Right lobe of liver (tissue), 6 donors: ENCODE measurements at regions not wholly inside any gene's neighbourhood (a gene's known extent, or its start where the extent isn't known, plus 50 kb on each side); places are given as distances from the start of the nearest gene placed in this dataset.

Experiments
- ATAC-seq, 4 donors: fragments of 200-7000 bp; cut with Tn5 transposase; one replicate each; pipeline ENCODE4 v1.9.1; 2020; ENCODE audit warnings: mild to moderate bottlenecking in 4 of 4, moderate library complexity in 4 of 4
- DNase-seq, 3 donors: peaks; one replicate each; pipeline ENCODE4 v3.0.0-alpha.2; 2020
- H3K27ac ChIP-seq, 3 donors: fragments of 200-600 bp; one replicate each; pipeline ENCODE4 v1.8.0; 2022
- H3K27me3 ChIP-seq, 2 donors: fragments of 200-600 bp; one replicate each; pipeline ENCODE4 v1.8.0; 2022
- H3K36me3 ChIP-seq, 4 donors: fragments of 200-600 bp; sonication (generic) in 1 of 4; one replicate each; pipeline versions ENCODE4 v1.5.1 to v1.8.0; 2017 to 2022; ENCODE audit warnings: control low read depth in 1 of 4
- H3K4me1 ChIP-seq, 4 donors: fragments of 200-600 bp; sonication (generic) in 1 of 4; one replicate each; pipeline versions ENCODE4 v1.5.1 to v1.8.0; 2017 to 2022; ENCODE audit warnings: control low read depth in 1 of 4
- H3K4me3 ChIP-seq, 3 donors: fragments of 200-600 bp; one replicate each; pipeline ENCODE4 v1.8.0; 2022
- H3K9me3 ChIP-seq, 4 donors: fragments of 200-600 bp; sonication (generic) in 1 of 4; one replicate each; pipeline versions ENCODE4 v1.5.1 to v1.8.0; 2017 to 2022; ENCODE audit warnings: control low read depth in 1 of 4
- CTCF ChIP-seq, 4 donors: fragments of 200-600 bp in 3 of 4; fragments of 450-650 bp in 1 of 4; IDR thresholded peaks; one replicate each; pipeline versions ENCODE4 v1.5.1 to v1.8.0; 2016 to 2022; ENCODE audit warnings: antibody characterized with exemption in 4 of 4, mild to moderate bottlenecking in 2 of 4
- POLR2A ChIP-seq: fragments of 450-650 bp; IDR thresholded peaks from one replicate; pipeline ENCODE4 v1.6.1; 2017; ENCODE audit warnings: antibody characterized with exemption, mild to moderate bottlenecking
- WGBS: methylation state at CpG from one replicate; pipeline ENCODE4 v1.1.6; 2018; ENCODE audit warnings: low coverage, low lambda C conversion rate; ENCODE audit not compliant: insufficient coverage; ENCODE audit errors: missing lambda C conversion rate; 5-methylcytosine and 5-hydroxymethylcytosine counted together
- intact Hi-C, 2 donors: fragments of 100-400 bp; cut with DNase I; formaldehyde crosslinking; loops; one replicate each; pipeline versions ENCODE4 v1.11.2 to v1.14.1; 2022
- donor health status: DM: no; HTN: yes; CAD: no.
- donor health status: DM: no; HTN: no; CAD: no.
- donor health status: DM: no; HTN: no; CAD: no.
- donor health status: DM: no; HTN: yes; CAD: no.
- donor health status: DM: no; HTN: yes; CAD: no.

- no peak for DNase-seq
- no peaks in the 10 kb centered on the region for H3K27me3 ChIP-seq
- H3K27ac ChIP-seq = no peak overlapping the region
- 89% methylated on average over 10 of the region's 13 CpGs for WGBS
- no peak for ATAC-seq
- no peaks in the 10 kb centered on the region for H3K9me3 ChIP-seq
- H3K36me3 ChIP-seq = no peaks in the 10 kb centered on the region
- no peak for TF ChIP-seq POLR2A
- TF ChIP-seq CTCF (IDR thresholded peaks at IDR 0.05) = no peak
- H3K4me3 ChIP-seq = no peak overlapping the region
- no peaks in the 10 kb centered on the region for H3K4me1 ChIP-seq
- intact Hi-C loops = loop anchor here in 1 of 2 donors (10.0 kb wide), 1 partner anchor 373 kb away; no protein-coding TSS in a partner anchor
Measured at GRCh38 chr6:166771701-166772100, 144.7 kb upstream of the RPS6KA2 start.

- Histone ChIP-seq H3K36me3 (no peaks in the 10 kb centered on the region), H3K4me1 (no peaks in the 10 kb centered on the region), H3K27ac (no peak overlapping the region), H3K27me3 (no peaks in the 10 kb centered on the region), H3K9me3 (no peaks in the 10 kb centered on the region), H3K4me3 (no peak overlapping the region)
- TF ChIP-seq CTCF (IDR thresholded peaks at IDR 0.05) = no peak
- TF ChIP-seq POLR2A = no peak
- intact Hi-C loops = loop anchor here in 1 of 2 donors (10.0 kb wide), 1 partner anchor 374 kb away; no protein-coding TSS in a partner anchor
- ATAC-seq = no peak
- no peak for DNase-seq
- 76% methylated on average over 19 of the region's 19 CpGs for WGBS
Measured at GRCh38 chr6:166770216-166771116, 143.4 kb upstream of the RPS6KA2 start.

- intact Hi-C loops = loop anchor here in 1 of 2 donors (10.0 kb wide), 1 partner anchor 375 kb away; no protein-coding TSS in a partner anchor
- H3K36me3 ChIP-seq = no peaks in the 10 kb centered on the region
- no peaks in the 10 kb centered on the region for H3K4me1 ChIP-seq
- no peaks in the 10 kb centered on the region for H3K27me3 ChIP-seq
- no peak overlapping the region for H3K4me3 ChIP-seq
- no peaks in the 10 kb centered on the region for H3K9me3 ChIP-seq
- TF ChIP-seq CTCF (IDR thresholded peaks at IDR 0.05) = no peak
- no peak for TF ChIP-seq POLR2A
- no peak for DNase-seq
- WGBS = 100% methylated on average over 2 of the region's 7 CpGs
- no peak overlapping the region for H3K27ac ChIP-seq
- ATAC-seq = no peak
Measured at GRCh38 chr6:166769648-166770047, 142.6 kb upstream of the RPS6KA2 start.

GRCh38 chr6:166768761-166769160 is 141.7 kb upstream of the RPS6KA2 start:
- Histone ChIP-seq H3K4me3 (no peak overlapping the region), H3K4me1 (no peaks in the 10 kb centered on the region), H3K9me3 (no peaks in the 10 kb centered on the region), H3K27me3 (no peaks in the 10 kb centered on the region), H3K36me3 (no peaks in the 10 kb centered on the region), H3K27ac (no peak overlapping the region)
- no peak for ATAC-seq
- WGBS = 86% methylated on average over 4 of the region's 8 CpGs
- no peak for DNase-seq
- TF ChIP-seq POLR2A = no peak
- TF ChIP-seq CTCF (IDR thresholded peaks at IDR 0.05) = no peak
- intact Hi-C loops = no loop called here
